Activated T-helper 1 cell treated with anti-CD3 and anti-CD28 coated beads, Interleukin-12 subunit alpha, Interleukin-12 subunit beta, Interleukin-2, Interleukin-4 antibody, amounts not matched to agents 30 ng/mL and 10 ng/mL and 1 ng/mL, durations not matched to agents 14 hours and 24 hours and 36 hours (primary cell): ENCODE measurements at regions not wholly inside any gene's neighbourhood (a gene's known extent, or its start where the extent isn't known, plus 50 kb on each side); places are given as distances from the start of the nearest gene placed in this dataset.

ENCODE experiments used
- DNase-seq: peaks from one replicate; pipeline ENCODE4 v3.0.0; 2021; ENCODE audit warnings: low spot score
- H3K27ac Mint-ChIP-seq: one replicate; pipeline ENCODE4 v1.8.0; 2021; ENCODE audit warnings: mild to moderate bottlenecking, mixed read lengths
- H3K27me3 Mint-ChIP-seq: one replicate; pipeline ENCODE4 v1.8.0; 2022; ENCODE audit warnings: mild to moderate bottlenecking, moderate library complexity, mixed read lengths; ENCODE audit not compliant: insufficient read depth
- H3K36me3 Mint-ChIP-seq: one replicate; pipeline ENCODE4 v1.8.0; 2021; ENCODE audit warnings: low read depth, mixed read lengths
- H3K4me1 Mint-ChIP-seq: one replicate; pipeline ENCODE4 v1.8.0; 2021; ENCODE audit warnings: low read depth, mixed read lengths
- H3K4me3 Mint-ChIP-seq: one replicate; pipeline ENCODE4 v1.8.0; 2021; ENCODE audit warnings: mild to moderate bottlenecking, moderate library complexity, mixed read lengths
- H3K9me3 Mint-ChIP-seq: one replicate; pipeline ENCODE4 v1.8.0; 2021; ENCODE audit warnings: mixed read lengths
- intact Hi-C: fragments of 100-400 bp; cut with micrococcal nuclease; formaldehyde crosslinking; loops from one replicate; pipeline ENCODE4 v1.15.1; 2024

DNA sequence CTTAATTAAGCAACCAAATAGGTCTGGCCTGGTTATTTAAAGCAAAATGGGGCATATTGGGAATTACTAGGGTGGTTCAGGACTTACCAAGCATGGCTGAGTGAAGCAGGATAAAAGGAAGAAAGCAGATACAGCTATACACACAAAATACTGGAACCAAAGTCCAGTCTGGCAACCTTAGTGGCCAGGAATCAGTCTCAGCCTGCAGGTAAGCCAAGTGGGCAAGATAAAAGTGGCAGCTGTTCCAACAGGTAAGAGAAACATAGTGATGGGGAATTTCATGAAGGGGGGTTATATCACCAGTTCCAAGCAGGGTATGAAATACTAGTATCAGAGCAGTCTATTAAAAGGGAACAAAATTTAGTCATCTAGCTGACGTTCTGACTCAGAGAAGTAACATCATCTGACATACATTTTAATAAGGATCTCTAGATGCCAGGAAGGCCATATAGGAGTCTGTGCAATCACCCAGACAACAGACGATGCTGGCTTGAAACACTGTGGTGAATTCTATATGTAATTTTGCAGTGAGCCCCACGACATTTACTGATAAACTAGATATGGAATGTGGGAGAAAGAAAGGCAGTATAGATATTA lies 292.1 kb upstream of the HSF2 start:
- no peak overlapping the region for H3K4me3 Mint-ChIP-seq
- no peaks in the 10 kb centered on the region for H3K4me1 Mint-ChIP-seq
- no peak overlapping the region for H3K27ac Mint-ChIP-seq
- H3K9me3 Mint-ChIP-seq = no peaks in the 10 kb centered on the region
- no peak for DNase-seq
- no peaks in the 10 kb centered on the region for H3K27me3 Mint-ChIP-seq
- H3K36me3 Mint-ChIP-seq = no peaks in the 10 kb centered on the region
- intact Hi-C loops = no loop called here

DNA sequence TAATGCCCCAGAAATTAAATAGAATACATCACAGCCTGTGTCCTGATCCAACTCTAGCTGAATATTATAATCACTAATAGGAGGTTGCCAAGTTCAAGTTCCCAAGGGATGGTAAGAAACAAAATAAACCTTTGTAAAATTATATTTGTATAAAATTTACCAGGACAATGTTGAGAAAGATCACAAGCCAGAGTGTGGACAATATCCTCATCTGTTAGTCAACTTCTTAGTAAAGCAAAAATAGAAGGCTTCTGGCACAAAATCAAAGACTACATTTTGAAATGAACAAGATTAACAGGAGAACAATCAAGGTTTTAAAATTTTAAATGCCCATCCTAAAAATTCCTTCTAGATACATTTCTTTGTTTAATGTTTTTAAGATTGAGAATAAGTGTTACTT lies 290.4 kb upstream of the HSF2 start:
- no peaks in the 10 kb centered on the region for H3K36me3 Mint-ChIP-seq
- no peaks in the 10 kb centered on the region for H3K4me1 Mint-ChIP-seq
- no peak overlapping the region for H3K27ac Mint-ChIP-seq
- no peaks in the 10 kb centered on the region for H3K27me3 Mint-ChIP-seq
- no peak overlapping the region for H3K4me3 Mint-ChIP-seq
- DNase-seq = no peak
- intact Hi-C loops = no loop called here
- no peaks in the 10 kb centered on the region for H3K9me3 Mint-ChIP-seq

DNA sequence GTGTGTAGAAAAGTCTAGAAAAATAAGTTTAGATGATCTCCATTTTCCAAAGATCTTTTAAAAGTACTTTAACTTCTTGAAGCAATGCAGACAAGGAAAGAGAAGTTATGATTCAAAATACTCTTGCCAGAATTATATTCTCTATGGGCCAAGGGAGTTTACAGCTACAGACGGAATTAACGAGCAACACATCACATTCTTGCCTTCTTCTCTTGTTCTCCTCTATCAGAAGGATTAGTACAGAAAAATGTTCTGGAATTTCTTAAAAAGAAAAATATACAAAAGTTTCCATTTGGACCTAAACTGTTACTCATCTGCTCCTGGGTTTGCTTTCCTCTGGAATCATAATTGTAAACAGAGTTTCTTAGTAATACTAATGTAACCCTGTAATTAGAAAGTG lies 284.7 kb upstream of the HSF2 start:
- no peak overlapping the region for H3K4me3 Mint-ChIP-seq
- no peak overlapping the region for H3K27ac Mint-ChIP-seq
- intact Hi-C loops = no loop called here
- no peak for DNase-seq
- H3K9me3 Mint-ChIP-seq = no peaks in the 10 kb centered on the region
- H3K4me1 Mint-ChIP-seq = no peaks in the 10 kb centered on the region
- H3K36me3 Mint-ChIP-seq = no peaks in the 10 kb centered on the region
- H3K27me3 Mint-ChIP-seq = no peaks in the 10 kb centered on the region

DNA sequence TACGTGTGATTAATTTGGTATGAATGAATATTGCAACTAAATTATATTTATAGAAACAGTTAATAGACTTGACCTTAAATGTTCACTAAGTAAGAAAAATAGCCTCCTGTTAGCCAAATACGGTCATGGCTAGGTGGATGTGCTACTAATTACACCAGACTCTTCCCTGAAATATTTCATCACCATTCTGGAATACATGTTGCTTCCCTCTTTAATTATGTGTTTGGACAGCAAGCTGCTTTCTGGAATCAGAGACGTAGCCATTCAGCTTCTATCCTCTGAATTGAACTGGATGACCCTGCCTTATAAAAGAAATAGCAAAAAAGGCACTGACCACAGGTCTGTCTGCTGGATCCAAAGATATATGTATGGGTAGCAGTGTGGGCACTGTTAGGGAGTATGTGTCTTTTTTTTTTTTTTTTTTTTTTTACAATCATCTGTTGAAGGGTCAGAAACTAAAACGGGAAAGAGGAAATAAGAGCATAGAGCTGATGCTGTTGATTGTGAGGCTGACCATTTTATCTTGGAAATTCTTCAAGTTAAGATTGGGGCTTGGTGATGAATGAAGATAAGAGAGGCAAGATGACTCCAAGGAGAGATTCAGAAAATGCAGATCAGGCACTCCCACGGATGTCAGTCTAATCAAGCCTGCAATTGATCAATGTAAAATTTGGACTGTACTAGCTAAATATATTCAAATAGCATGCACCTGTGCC lies 283.2 kb upstream of the HSF2 start:
- Mint-ChIP-seq H3K27me3 (no peaks in the 10 kb centered on the region), H3K27ac (no peak overlapping the region), H3K36me3 (no peaks in the 10 kb centered on the region), H3K4me1 (no peaks in the 10 kb centered on the region), H3K9me3 (no peaks in the 10 kb centered on the region), H3K4me3 (no peak overlapping the region)
- no peak for DNase-seq
- intact Hi-C loops = no loop called here

DNA sequence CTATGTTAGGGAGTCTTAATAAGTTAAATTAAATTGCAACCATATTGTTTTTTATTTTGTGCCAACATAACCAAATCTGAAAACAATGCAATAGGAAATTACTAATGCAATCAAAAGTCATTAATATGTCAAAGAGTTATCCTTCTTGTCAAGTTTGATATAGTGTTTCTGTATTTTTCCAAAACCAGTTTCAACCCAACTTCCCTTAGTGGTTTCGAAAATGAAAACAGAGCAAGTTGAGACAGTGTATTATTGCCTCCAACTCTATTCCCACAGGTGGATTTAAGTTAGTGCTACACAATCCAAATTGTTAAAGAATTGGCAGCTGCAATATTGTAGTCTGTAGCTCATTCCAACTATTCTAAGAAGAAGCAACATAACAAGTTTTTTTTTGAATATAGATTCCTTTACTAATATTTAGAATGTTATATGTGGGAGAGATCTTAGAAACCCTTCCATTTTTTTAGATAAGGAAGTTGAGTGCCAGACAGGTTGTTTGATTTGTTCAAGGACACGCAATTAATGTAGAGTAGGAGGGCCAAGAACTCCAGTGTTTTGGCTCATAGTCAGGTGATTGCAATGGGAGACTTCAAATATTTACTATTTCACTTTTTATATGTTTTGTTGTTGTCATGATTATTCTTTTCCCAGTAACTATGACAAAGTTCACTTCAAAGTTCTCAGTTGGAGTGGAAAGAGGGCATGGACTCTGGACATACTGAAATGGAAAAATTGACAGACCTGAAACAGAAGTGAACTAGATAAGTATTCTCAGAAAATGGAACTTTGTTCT lies 282.4 kb upstream of the HSF2 start:
- intact Hi-C loops = no loop called here
- Mint-ChIP-seq H3K9me3 (no peaks in the 10 kb centered on the region), H3K4me1 (no peaks in the 10 kb centered on the region), H3K27me3 (no peaks in the 10 kb centered on the region), H3K4me3 (no peak overlapping the region), H3K27ac (no peak overlapping the region), H3K36me3 (no peaks in the 10 kb centered on the region)
- no peak for DNase-seq

DNA sequence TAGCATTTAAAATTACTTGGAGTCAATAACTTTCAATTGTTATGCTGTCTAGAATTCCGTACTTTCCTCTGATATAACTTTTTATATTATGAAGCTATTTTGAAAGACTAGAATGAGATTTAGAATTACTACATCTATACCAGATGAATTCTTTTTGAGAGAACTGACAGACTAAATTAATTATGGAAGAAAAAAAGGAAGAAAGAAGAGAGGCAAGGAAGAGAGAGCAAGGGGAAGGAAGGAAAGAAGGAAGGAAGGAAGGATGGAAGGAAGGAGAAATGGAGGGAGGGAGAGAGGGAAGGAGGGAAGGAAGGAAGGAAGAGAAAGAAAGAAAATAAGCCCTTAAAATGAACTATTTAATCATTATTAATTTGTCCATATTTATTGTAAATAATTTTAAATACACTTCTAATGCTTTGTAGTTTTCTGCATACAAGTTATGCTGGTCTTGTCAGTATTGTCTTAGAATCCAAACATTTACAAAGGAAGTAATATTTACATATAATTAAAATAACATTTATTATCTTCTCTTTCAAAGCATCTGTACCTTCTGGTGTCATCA lies 280.4 kb upstream of the HSF2 start:
- Mint-ChIP-seq H3K9me3 (no peaks in the 10 kb centered on the region), H3K36me3 (no peaks in the 10 kb centered on the region), H3K27ac (peak overlapping the region; percentile 55), H3K27me3 (no peaks in the 10 kb centered on the region), H3K4me3 (no peak overlapping the region), H3K4me1 (no peaks in the 10 kb centered on the region)
- intact Hi-C loops = no loop called here
- DNase-seq = no peak

DNA sequence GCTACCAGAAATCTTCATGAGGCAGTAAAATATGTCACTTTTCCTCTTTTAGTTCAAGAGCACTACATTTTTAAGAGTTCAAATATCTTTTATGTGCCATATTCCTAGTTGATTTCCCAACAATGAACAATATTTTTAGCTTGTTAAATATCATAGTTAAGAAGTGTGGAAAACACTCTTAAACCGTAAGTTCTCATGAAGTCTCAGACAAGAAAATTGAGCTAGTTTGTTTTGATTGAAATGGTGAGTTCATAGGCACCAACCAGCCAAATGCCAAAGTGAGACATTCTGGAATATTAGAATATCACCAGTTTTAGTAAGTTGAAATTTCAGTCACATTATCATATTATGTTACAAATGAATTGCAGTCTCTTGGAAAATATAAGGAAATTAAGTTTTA lies 277.2 kb upstream of the HSF2 start:
- Mint-ChIP-seq H3K4me3 (no peak overlapping the region), H3K27ac (no peak overlapping the region), H3K27me3 (no peaks in the 10 kb centered on the region), H3K9me3 (no peaks in the 10 kb centered on the region), H3K4me1 (no peaks in the 10 kb centered on the region), H3K36me3 (no peaks in the 10 kb centered on the region)
- no peak for DNase-seq
- intact Hi-C loops = no loop called here

DNA sequence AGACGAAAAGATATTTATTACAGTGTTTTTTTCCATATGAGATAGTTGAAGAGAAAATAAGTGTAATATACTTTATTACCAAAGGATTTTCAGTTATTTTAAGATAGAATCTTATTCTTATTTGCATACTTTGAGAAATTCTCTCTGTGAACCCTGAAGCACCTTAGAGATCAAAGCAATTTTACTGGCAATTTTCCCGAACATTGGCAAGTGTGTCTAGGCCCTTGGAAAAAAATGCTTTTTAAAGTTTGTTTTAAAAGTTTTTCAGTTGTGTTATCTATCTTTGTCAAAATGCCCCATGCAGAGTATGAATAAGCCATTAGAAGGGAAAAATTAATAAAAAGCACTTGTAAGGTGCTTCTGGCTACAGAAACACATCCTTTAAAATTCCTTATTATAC lies 276.8 kb upstream of the HSF2 start:
- Mint-ChIP-seq H3K27ac (no peak overlapping the region), H3K4me3 (no peak overlapping the region), H3K4me1 (no peaks in the 10 kb centered on the region), H3K9me3 (no peaks in the 10 kb centered on the region), H3K27me3 (no peaks in the 10 kb centered on the region), H3K36me3 (no peaks in the 10 kb centered on the region)
- intact Hi-C loops = no loop called here
- no peak for DNase-seq

DNA sequence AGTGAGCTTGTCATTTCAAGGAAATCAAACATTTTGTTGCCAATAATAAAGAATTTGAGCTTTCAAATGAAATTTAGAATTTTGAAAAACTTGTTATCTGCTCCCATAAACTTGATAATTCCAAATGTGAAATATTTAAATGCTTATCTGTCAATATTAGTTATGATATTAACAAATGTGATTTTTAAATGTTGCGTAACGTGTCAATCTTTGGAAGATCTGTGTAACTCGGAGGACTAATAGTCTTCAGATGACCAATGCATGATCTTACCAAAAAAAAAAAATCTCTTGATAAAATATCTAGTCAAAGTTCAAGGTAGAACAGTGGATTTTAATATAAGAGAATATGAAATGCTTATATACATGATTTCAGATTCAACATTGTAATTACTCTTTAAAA lies 274.5 kb upstream of the HSF2 start:
- H3K27ac Mint-ChIP-seq = no peak overlapping the region

DNA sequence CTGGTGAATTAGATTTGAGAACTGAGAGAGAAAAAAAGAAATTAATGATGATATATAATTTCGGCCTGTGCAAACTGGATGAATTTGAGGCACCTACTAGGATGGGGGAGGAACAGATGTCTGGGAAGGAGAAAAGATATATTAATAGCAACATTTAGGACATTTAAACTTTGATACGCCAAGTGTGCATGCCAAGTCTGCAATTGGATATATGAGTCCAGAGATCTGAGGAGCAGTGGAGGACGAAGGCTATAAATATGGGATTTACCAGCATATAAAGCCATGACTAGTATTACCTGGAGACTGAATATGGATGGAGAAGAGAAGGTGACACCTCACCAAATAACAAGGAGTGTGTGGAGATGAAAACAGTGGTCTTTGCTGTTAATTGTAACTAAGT lies 272.6 kb upstream of the HSF2 start:
- Mint-ChIP-seq H3K36me3 (no peaks in the 10 kb centered on the region), H3K4me1 (no peaks in the 10 kb centered on the region), H3K27ac (no peak overlapping the region), H3K4me3 (no peak overlapping the region), H3K9me3 (no peaks in the 10 kb centered on the region), H3K27me3 (no peaks in the 10 kb centered on the region)
- no peak for DNase-seq
- intact Hi-C loops = no loop called here

More for the DNA sequence above, 274.5 kb upstream of the HSF2 start:
- H3K27me3 Mint-ChIP-seq = no peaks in the 10 kb centered on the region
- no peaks in the 10 kb centered on the region for H3K36me3 Mint-ChIP-seq
- no peak for DNase-seq
- intact Hi-C loops = no loop called here
- H3K4me1 Mint-ChIP-seq = no peaks in the 10 kb centered on the region
- H3K4me3 Mint-ChIP-seq = no peak overlapping the region
- H3K9me3 Mint-ChIP-seq = no peaks in the 10 kb centered on the region

DNA sequence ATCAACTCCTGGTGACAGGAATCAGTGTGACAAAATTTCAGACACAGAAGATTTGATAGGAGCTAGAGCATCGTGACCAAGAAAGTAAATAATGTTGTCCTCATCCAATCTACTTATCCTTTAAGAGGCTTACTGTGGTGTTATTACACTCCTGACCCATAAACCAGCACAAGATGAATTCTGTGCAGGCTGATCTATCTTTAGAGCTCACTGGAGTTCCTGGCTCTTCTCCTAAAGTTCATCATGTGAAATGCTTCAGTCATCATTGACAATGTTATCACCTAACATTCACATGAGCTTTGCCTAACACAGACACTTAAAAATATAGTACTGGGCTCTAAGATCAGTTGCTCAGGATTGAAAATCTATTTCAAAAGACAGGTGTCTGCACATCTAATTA lies 271.0 kb upstream of the HSF2 start:
- intact Hi-C loops = no loop called here
- no peaks in the 10 kb centered on the region for H3K27me3 Mint-ChIP-seq
- no peaks in the 10 kb centered on the region for H3K36me3 Mint-ChIP-seq
- no peaks in the 10 kb centered on the region for H3K9me3 Mint-ChIP-seq
- no peaks in the 10 kb centered on the region for H3K4me1 Mint-ChIP-seq
- H3K27ac Mint-ChIP-seq = no peak overlapping the region
- no peak overlapping the region for H3K4me3 Mint-ChIP-seq
- DNase-seq = no peak

DNA sequence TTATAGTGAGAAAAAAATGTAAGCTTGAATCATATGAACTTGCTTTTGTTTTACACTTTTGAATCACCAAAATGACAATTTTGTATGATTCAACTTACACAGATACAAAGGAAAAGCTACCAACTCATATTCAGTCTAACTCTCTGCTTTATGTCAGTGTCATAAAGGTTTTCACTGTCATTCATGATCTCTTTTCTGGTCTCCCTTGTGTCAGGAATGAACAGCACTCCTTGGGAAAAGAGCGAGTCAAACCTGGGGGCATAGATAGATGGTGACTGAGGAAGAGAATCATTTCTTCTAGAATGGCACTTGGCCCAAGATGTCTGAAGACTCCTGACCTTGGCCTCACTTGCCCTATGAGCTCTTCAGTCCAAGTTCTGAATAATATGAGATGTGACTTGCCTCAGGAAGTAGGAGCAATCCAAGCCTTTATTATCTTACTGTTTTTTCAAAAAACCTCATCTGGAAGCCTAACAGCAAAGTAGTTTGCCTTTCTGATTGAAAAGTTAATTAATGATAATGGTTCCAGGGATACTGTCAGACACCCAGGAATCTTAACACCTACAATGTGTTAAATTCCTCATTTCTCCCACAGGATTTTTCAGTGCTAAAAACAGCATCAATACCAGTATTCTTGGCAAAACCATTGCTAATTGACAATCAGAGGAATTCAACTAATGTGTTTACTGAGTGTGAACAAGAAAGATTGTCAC lies 270.0 kb upstream of the HSF2 start:
- intact Hi-C loops = no loop called here

DNA sequence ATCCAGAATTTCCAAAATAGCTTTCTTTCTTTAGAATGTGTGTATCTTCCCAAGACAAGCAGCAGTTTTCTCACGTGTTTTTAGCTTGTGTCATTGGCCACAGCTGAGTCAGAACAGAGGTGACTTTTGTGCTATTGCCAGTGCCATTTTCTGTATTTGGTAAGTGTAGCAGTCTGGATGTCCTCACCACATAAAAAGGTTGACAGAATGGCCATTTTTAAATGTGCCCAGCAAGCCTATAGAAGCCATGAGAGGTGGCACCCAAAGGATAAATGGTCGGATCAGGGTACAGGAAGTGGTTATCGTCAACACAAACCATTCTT lies 269.5 kb upstream of the HSF2 start:
- no peak overlapping the region for H3K27ac Mint-ChIP-seq
- no peaks in the 10 kb centered on the region for H3K27me3 Mint-ChIP-seq
- intact Hi-C loops = no loop called here
- H3K4me1 Mint-ChIP-seq = no peaks in the 10 kb centered on the region
- DNase-seq = no peak
- H3K4me3 Mint-ChIP-seq = no peak overlapping the region
- no peaks in the 10 kb centered on the region for H3K9me3 Mint-ChIP-seq
- no peaks in the 10 kb centered on the region for H3K36me3 Mint-ChIP-seq

More for the DNA sequence above, 270.0 kb upstream of the HSF2 start:
- Mint-ChIP-seq H3K27ac (no peak overlapping the region), H3K4me3 (no peak overlapping the region), H3K9me3 (no peaks in the 10 kb centered on the region), H3K27me3 (no peaks in the 10 kb centered on the region), H3K4me1 (no peaks in the 10 kb centered on the region), H3K36me3 (no peaks in the 10 kb centered on the region)
- no peak for DNase-seq
